Skeletal muscle tissue (tissue), 3 donors: ENCODE measurements at regions not wholly inside any gene's neighbourhood (a gene's known extent, or its start where the extent isn't known, plus 50 kb on each side); places are given as distances from the start of the nearest gene placed in this dataset.

Source experiments
- H3K27ac ChIP-seq: one replicate; pipeline ENCODE4 v1.7.0; 2013; ENCODE audit warnings: mild to moderate bottlenecking, low read depth, low read length, inconsistent platforms
- H3K27me3 ChIP-seq, 3 donors: one replicate each; pipeline ENCODE4 v1.7.0; 2013; ENCODE audit warnings: low read length in 3 of 3; ENCODE audit not compliant: control insufficient read depth in 3 of 3, insufficient read depth in 3 of 3
- H3K36me3 ChIP-seq, 3 donors: one replicate each; pipeline ENCODE4 v1.7.0; 2013; ENCODE audit warnings: low read length in 3 of 3; ENCODE audit not compliant: control insufficient read depth in 3 of 3, insufficient read depth in 3 of 3
- H3K4me1 ChIP-seq, 3 donors: one replicate each; pipeline ENCODE4 v1.7.0; 2013; ENCODE audit warnings: low read length in 3 of 3, mild to moderate bottlenecking in 3 of 3; ENCODE audit not compliant: control insufficient read depth in 3 of 3, insufficient read depth in 3 of 3
- H3K4me3 ChIP-seq, 3 donors: one replicate each; pipeline ENCODE4 v1.7.0; 2013; ENCODE audit warnings: low read length in 3 of 3
- H3K9ac ChIP-seq, 3 donors: one replicate each; pipeline ENCODE4 v1.7.0; 2013; ENCODE audit warnings: low read length in 3 of 3, mild to moderate bottlenecking in 3 of 3, moderate library complexity in 2 of 3, low read depth in 1 of 3
- H3K9me3 ChIP-seq, 3 donors: one replicate each; pipeline ENCODE4 v1.7.0; 2013; ENCODE audit warnings: low read length in 3 of 3; ENCODE audit not compliant: control insufficient read depth in 3 of 3
- donor health status: Osteomylitis.

DNA sequence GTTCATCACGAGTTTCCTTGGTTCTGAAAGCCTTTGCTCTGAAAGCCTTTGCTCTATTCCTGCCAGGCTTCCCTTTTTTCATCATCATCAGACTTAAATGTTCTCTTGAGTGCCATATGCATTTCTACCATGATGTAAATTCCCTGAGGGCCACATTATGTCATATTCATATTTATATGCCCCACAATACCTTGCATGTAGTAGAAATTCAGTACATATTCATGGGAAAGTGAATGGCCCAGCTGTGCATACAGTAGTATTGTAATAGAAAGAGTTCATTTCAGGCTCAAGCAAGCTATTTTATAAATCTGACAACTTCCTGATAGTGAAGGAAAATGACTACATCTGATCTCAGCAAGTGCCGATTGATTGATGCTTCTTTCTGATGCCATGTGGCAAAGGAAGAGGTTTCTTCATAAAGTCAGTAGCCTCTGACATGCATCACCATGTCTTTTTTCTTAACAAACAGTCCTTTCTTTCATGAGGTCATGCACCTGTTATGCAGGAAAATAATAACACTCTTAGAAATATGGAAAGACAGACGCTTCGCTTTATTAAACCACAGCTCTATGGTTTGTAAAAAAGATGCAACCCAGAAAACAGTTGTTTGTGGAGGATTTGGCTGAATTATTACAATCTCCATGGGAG lies 308.7 kb downstream of the SAMD5 start:
- Histone ChIP-seq H3K4me3 (no peak overlapping the region), H3K9ac (no peak overlapping the region), H3K9me3 (no peaks in the 10 kb centered on the region), H3K27ac (no peak overlapping the region), H3K36me3 (no peaks in the 10 kb centered on the region), H3K27me3 (no peaks in the 10 kb centered on the region), H3K4me1 (no peaks in the 10 kb centered on the region)

DNA sequence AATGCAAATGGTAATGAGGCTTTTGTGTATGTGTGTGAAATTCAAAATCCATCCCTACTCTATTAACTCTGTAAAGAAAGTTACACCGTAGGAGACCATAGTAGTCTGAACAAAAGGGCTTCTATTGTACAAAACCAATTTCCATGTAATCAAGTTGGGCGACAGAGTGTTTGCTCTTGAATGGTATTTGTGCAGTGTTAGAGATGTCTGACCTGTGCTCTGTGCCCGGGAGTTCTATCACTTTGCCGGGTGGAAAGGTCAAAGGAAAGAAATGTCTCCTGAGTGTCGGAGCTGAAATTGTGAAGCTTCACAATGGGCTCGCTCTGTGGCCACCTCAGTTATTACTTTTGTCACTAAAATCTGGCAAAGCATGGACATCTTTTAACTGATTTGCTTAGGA lies 312.0 kb downstream of the SAMD5 start:
- H3K4me3 ChIP-seq = no peak overlapping the region
- H3K27me3 ChIP-seq = no peaks in the 10 kb centered on the region
- H3K27ac ChIP-seq = no peak overlapping the region
- no peaks in the 10 kb centered on the region for H3K4me1 ChIP-seq
- H3K9me3 ChIP-seq = no peaks in the 10 kb centered on the region
- no peaks in the 10 kb centered on the region for H3K36me3 ChIP-seq
- no peak overlapping the region for H3K9ac ChIP-seq

DNA sequence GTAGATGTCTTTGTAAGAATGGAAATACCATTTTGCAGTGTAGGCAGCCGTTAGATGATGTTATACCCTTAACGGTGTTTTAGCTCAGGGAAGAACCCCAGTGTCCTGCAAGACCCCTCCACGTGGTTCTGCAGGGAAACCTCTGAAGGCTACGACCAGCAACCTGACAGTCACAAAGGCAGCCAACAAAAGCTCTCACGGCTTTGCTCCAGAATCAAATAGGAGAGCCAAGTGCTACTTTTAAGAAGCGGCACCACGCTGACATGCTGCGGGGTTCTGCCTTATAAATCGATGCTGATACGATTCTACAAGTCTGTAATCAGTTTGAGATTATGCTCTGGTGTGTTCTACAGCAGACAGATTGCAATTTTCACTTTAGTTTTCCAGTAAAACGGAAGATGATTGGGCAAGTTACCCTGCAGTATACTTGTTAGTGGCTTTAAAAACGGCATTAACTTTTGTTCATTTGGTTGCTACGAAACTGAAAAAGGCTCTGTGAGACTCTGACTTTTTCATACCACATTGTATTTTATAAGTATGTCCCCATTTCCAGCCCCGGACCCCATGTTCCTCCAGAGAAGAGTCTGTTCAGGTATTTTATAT lies 312.9 kb downstream of the SAMD5 start:
- no peaks in the 10 kb centered on the region for H3K36me3 ChIP-seq

DNA sequence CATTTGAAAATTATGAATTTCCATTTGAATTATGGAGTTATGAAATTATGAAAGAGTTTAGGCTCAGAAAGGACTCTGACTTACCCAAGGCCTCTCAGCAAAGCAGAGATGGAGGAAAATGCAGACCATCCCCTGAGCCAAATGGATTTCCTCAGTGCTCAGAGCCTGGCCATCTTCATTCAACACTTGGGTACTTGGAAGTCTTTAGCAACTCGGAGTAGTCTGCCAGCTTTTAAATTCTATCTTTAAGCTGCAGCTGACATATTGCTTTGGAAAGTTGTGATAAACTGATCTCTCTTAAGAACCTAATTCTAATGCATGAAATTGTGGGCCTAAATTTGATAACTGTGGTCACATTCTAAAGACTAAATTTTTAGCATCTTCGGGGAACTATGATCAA lies 315.4 kb downstream of the SAMD5 start:
- no peak overlapping the region for H3K9ac ChIP-seq

More for the DNA sequence above, 312.9 kb downstream of the SAMD5 start:
- no peak overlapping the region for H3K9ac ChIP-seq
- H3K9me3 ChIP-seq = no peaks in the 10 kb centered on the region
- H3K4me3 ChIP-seq = no peak overlapping the region
- H3K27ac ChIP-seq = no peak overlapping the region
- no peaks in the 10 kb centered on the region for H3K4me1 ChIP-seq
- H3K27me3 ChIP-seq = no peaks in the 10 kb centered on the region

DNA sequence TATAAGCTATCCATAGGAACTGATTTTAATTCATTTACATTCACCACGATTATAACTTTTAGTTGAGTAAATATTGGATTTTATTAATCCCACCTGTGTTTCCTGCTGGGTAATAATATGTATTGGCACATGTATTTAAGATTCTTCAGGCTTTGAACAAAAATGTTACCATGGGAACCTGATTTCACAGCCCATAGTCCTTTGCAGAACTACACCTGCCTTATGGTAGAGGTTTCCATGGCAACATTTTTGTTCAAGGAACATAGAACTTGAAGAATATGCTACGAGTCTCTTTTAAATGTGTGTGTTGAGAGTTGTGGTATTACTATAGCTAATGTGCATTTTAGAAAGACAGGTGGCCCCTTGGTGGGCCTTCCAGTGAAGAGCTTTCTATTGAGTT lies 317.4 kb downstream of the SAMD5 start:
- Histone ChIP-seq H3K4me3 (no peak overlapping the region), H3K36me3 (no peaks in the 10 kb centered on the region), H3K27ac (no peak overlapping the region), H3K9me3 (no peaks in the 10 kb centered on the region), H3K9ac (no peak overlapping the region), H3K4me1 (no peaks in the 10 kb centered on the region), H3K27me3 (no peaks in the 10 kb centered on the region)

More for the DNA sequence above, 315.4 kb downstream of the SAMD5 start:
- Histone ChIP-seq H3K36me3 (no peaks in the 10 kb centered on the region), H3K9me3 (no peaks in the 10 kb centered on the region), H3K4me1 (no peaks in the 10 kb centered on the region), H3K4me3 (no peak overlapping the region), H3K27me3 (no peaks in the 10 kb centered on the region), H3K27ac (no peak overlapping the region)

DNA sequence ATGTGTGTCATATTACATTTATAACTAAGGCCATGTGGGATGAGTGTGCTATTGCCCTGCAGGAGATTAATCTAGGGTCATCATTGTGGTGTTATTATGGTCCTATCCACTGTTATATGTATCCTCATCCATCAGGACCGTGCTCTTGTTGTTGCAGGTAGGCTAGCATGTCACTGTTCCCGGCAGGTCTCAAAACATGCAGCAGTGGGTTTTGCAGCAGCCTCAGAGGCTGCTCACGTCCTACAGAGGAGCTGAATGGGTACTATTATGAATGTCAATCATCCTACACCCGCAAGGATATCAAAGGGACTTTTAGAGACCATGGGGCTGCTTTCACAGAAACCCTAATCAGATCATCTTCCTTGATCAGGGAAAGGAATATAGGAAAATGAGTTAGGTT lies 318.2 kb downstream of the SAMD5 start:
- no peaks in the 10 kb centered on the region for H3K36me3 ChIP-seq
- no peaks in the 10 kb centered on the region for H3K9me3 ChIP-seq
- no peaks in the 10 kb centered on the region for H3K27me3 ChIP-seq
- no peak overlapping the region for H3K9ac ChIP-seq
- no peaks in the 10 kb centered on the region for H3K4me1 ChIP-seq
- no peak overlapping the region for H3K27ac ChIP-seq
- H3K4me3 ChIP-seq = no peak overlapping the region

DNA sequence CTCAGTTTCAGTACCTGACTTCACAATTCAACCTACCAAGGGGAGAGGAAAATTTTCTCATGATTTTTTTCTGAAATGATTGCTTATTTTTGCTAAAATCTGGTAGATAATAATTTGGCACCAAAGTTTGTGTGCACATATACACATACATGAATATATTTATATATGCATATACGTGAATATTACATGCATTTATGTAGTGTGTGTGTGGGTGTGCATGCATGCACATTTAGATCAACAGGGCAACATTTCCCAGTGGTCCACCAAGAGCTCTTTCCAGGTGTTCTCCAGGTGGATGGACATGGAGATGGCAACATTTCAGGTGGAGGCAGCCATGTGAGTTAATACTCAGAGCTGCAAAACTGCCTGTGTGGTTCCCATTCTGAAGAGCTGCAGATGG lies 320.9 kb downstream of the SAMD5 start:
- Histone ChIP-seq H3K9ac (no peak overlapping the region), H3K36me3 (no peaks in the 10 kb centered on the region), H3K27ac (no peak overlapping the region), H3K4me3 (no peak overlapping the region), H3K27me3 (no peaks in the 10 kb centered on the region), H3K4me1 (no peaks in the 10 kb centered on the region), H3K9me3 (no peaks in the 10 kb centered on the region)

DNA sequence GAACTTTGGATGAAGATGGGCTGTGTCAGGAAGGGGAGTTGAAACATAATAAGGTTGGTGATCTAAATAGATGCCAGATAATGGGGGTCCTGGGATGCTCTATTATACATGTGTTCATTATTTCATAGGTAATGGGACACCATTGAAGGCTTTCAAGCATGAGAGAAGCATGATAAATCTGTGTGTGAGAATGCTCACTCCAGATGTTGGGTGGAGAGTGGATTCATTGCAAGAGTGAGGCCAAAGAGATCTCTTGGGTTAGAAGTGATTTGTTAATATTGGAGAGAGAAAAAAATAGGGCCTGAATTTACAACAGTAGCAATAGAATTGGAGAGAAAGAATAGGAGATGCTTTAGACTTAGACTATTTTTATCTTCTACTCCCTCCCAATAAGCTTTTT lies 321.3 kb downstream of the SAMD5 start:
- Histone ChIP-seq H3K27ac (no peak overlapping the region), H3K9ac (no peak overlapping the region), H3K27me3 (no peaks in the 10 kb centered on the region), H3K9me3 (no peaks in the 10 kb centered on the region), H3K36me3 (no peaks in the 10 kb centered on the region), H3K4me3 (no peak overlapping the region), H3K4me1 (no peaks in the 10 kb centered on the region)

DNA sequence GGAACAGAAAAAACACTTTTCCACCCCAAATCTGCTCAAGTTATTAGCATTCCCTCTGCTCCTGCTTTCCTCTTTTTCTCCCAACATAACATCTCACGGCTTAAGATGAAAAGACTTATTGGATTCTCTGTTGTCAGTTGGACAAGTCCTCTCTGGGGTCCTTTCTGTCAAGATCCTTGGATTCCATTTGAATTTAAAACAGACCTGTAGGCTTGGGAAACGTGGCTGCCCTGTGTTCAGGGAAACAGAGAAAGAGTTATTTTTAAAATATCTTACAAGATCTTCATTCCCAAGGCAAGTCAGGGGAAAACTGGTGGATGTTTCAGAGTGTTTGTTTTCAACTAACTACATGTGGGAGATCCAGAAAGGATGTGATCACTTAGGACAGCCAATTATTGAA lies 322.9 kb downstream of the SAMD5 start:
- no peaks in the 10 kb centered on the region for H3K27me3 ChIP-seq
- H3K9me3 ChIP-seq = no peaks in the 10 kb centered on the region
- no peaks in the 10 kb centered on the region for H3K36me3 ChIP-seq
- no peak overlapping the region for H3K27ac ChIP-seq
- H3K9ac ChIP-seq = no peak overlapping the region
- no peaks in the 10 kb centered on the region for H3K4me1 ChIP-seq
- no peak overlapping the region for H3K4me3 ChIP-seq

DNA sequence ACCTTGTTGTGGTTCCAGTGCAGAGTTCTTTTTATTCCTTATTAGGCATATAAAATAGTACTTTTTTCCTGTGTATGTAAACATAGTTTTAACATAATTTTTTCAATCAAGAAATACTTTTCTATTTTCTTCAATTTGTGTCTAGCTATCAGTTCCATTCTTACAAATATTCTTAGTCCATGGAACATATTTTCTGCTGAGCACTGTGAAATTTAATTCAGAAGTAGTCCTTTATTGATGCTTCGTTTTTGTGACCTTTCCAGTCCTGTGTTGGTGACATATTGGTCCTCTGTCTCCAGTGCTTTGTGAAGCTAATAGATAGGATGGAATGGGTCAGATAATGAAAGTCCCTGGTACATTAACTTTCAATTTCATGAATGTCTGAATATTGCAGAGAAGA lies 325.1 kb downstream of the SAMD5 start:
- H3K9me3 ChIP-seq = no peaks in the 10 kb centered on the region
- no peak overlapping the region for H3K27ac ChIP-seq
- H3K27me3 ChIP-seq = no peaks in the 10 kb centered on the region
- no peaks in the 10 kb centered on the region for H3K36me3 ChIP-seq
- H3K9ac ChIP-seq = no peak overlapping the region
- H3K4me1 ChIP-seq = no peaks in the 10 kb centered on the region
- H3K4me3 ChIP-seq = no peak overlapping the region
